ENCODE measurements at regions not wholly inside any gene's neighbourhood (a gene's known extent, or its start where the extent isn't known, plus 50 kb on each side); places are given as distances from the start of the nearest gene placed in this dataset.
"Not testable (repeated sequence)": the region's sequence is repeated elsewhere in the genome, so short reads cannot be mapped to it uniquely, and the experiment has no call there.

- not testable (repeated sequence) for TF ChIP-seq POLR2A (IDR thresholded peaks at IDR 0.05; ENCODE audit: low read depth, low read length); FOS (IDR thresholded peaks at IDR 0.05; ENCODE audit: borderline replicate concordance, insufficient read depth, low read length); CTCF (IDR thresholded peaks at IDR 0.05; ENCODE audit: extremely low read depth in 1 of 2, insufficient read depth in 1 of 2, low read depth in 1 of 2, low read length in 2 of 2); EZH2 (IDR thresholded peaks at IDR 0.05; ENCODE audit: borderline replicate concordance, low read depth, low read length, severe bottlenecking); POLR2AphosphoS5 (IDR thresholded peaks at IDR 0.05; ENCODE audit: insufficient read depth, low read depth, low read length)
- TF ChIP-seq, protein P1, sequence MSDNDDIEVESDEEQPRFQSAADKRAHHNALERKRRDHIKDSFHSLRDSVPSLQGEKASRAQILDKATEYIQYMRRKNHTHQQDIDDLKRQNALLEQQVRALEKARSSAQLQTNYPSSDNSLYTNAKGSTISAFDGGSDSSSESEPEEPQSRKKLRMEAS (IDR thresholded peaks at IDR 0.05; ENCODE audit: insufficient read depth, insufficient read length) = not testable (repeated sequence)
Observed at GRCh38 chr2:87500951-87501350, 246.9 kb upstream of the PLGLB2 start.
